ENCODE measurements at regions not wholly inside any gene's neighbourhood (a gene's known extent, or its start where the extent isn't known, plus 50 kb on each side); places are given as distances from the start of the nearest gene placed in this dataset.

DNA sequence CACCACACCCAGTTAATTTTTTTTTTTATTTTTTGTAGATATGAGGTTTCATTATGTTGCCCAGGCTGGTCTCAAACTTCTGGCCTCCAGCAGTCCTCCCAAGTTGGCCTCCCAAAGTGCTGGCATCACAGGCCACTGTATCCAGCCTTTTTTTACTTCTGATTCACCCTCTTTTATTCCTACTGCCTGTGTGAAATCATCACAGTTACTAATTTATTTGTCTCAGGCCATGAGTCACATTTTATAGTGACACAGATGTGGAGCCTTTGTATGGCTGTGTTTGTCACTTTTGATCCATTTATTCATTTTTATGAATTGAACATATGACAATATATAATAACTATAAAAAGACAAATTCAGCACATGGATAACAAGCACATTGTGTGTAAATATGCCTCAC lies 67.1 kb upstream of the SNX2 start:
- no peaks in the 10 kb centered on the region for H3K9me3 ChIP-seq (ENCODE audit: control insufficient read depth, low read depth, low read length)

DNA sequence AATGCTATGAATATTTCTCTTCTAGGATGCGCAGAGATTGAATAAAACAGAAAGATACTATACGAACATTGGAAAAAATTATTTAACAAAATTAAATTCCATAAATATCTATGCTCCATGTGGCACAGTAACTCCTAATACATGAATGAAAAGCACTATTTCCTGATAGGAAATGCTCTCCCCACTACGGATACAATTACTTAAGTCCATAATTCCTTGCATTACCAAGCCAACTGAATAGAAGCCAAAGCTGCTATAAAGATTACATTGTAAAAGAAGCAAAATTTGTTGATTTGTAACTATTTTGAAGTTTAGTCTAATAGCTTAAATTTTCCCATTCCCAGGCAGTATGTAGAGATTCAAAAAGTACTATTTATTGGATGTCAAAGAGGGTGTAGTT lies 61.8 kb upstream of the SNX2 start:
- no peaks in the 10 kb centered on the region for H4K20me1 ChIP-seq (ENCODE audit: control insufficient read depth, extremely low read depth, insufficient read depth, low read length)
- no peaks in the 10 kb centered on the region for H3K36me3 ChIP-seq (ENCODE audit: control insufficient read depth in 2 of 2, extremely low read depth in 1 of 2, insufficient read depth in 2 of 2, low read length in 2 of 2)
- no peak overlapping the region for H3K4me2 ChIP-seq (ENCODE audit: control insufficient read depth, extremely low read depth, insufficient read depth, low read depth, low read length)
- DNase-seq (ENCODE audit: low read depth, low spot score) (no peak), FAIRE-seq (no peak)
- no peak overlapping the region for H2AFZ ChIP-seq (ENCODE audit: control insufficient read depth, low read length)
- H3K27me3 ChIP-seq (ENCODE audit: control insufficient read depth, extremely low read depth, insufficient read depth, low read length) = no peaks in the 10 kb centered on the region
- no peaks in the 10 kb centered on the region for H3K79me2 ChIP-seq (ENCODE audit: control insufficient read depth, insufficient read depth, low read length)
- H3K9ac ChIP-seq (ENCODE audit: control insufficient read depth, extremely low read depth, insufficient read depth, low read length) = no peak overlapping the region
- dilution Hi-C loops (cut with MboI; ENCODE audit: extremely low pct_ligation_motif_present, low sequenced_read_pairs) = no loop called here
- H3K27ac ChIP-seq (ENCODE audit: control insufficient read depth, insufficient read depth, low read length) = no peak overlapping the region
- H3K9me1 ChIP-seq (ENCODE audit: control insufficient read depth, extremely low read depth, insufficient read depth, low read length) = no peaks in the 10 kb centered on the region
- no peaks in the 10 kb centered on the region for H3K9me3 ChIP-seq (ENCODE audit: control insufficient read depth, low read depth, low read length)
- no peaks in the 10 kb centered on the region for H3K4me1 ChIP-seq (ENCODE audit: control insufficient read depth, extremely low read depth, insufficient read depth, low read length)
- TF ChIP-seq EZH2 (IDR thresholded peaks at IDR 0.05; ENCODE audit: low read length) = no peak
- no peak for TF ChIP-seq CTCF (optimal IDR thresholded peaks at IDR 0.05 in 1 of 3, IDR thresholded peaks at IDR 0.05 in 1 of 3, conservative IDR thresholded peaks at IDR 0.05 in 1 of 3; ENCODE audit: extremely low read depth in 1 of 3, insufficient read depth in 2 of 3, low read length in 3 of 3)
- H3K4me3 ChIP-seq (ENCODE audit: control insufficient read depth in 2 of 3, extremely low read depth in 1 of 3, insufficient read depth in 2 of 3, low read depth in 1 of 3, low read length in 3 of 3) = no peak overlapping the region

More for the DNA sequence above, 67.1 kb upstream of the SNX2 start:
- H3K36me3 ChIP-seq (ENCODE audit: control insufficient read depth in 2 of 2, extremely low read depth in 1 of 2, insufficient read depth in 2 of 2, low read length in 2 of 2) = no peaks in the 10 kb centered on the region
- dilution Hi-C loops (cut with MboI; ENCODE audit: extremely low pct_ligation_motif_present, low sequenced_read_pairs) = no loop called here
- no peak overlapping the region for H3K9ac ChIP-seq (ENCODE audit: control insufficient read depth, extremely low read depth, insufficient read depth, low read length)
- no peaks in the 10 kb centered on the region for H3K27me3 ChIP-seq (ENCODE audit: control insufficient read depth, extremely low read depth, insufficient read depth, low read length)
- no peak overlapping the region for H3K4me2 ChIP-seq (ENCODE audit: control insufficient read depth, extremely low read depth, insufficient read depth, low read depth, low read length)
- DNase-seq (ENCODE audit: low read depth, low spot score) = no peak
- TF ChIP-seq CTCF (optimal IDR thresholded peaks at IDR 0.05 in 1 of 3, IDR thresholded peaks at IDR 0.05 in 1 of 3, conservative IDR thresholded peaks at IDR 0.05 in 1 of 3; ENCODE audit: extremely low read depth in 1 of 3, insufficient read depth in 2 of 3, low read length in 3 of 3) (no peak), EZH2 (IDR thresholded peaks at IDR 0.05; ENCODE audit: low read length) (no peak)
- no peaks in the 10 kb centered on the region for H3K9me1 ChIP-seq (ENCODE audit: control insufficient read depth, extremely low read depth, insufficient read depth, low read length)
- FAIRE-seq = no peak
- no peaks in the 10 kb centered on the region for H4K20me1 ChIP-seq (ENCODE audit: control insufficient read depth, extremely low read depth, insufficient read depth, low read length)
- no peaks in the 10 kb centered on the region for H3K79me2 ChIP-seq (ENCODE audit: control insufficient read depth, insufficient read depth, low read length)
- no peak overlapping the region for H3K27ac ChIP-seq (ENCODE audit: control insufficient read depth, insufficient read depth, low read length)
- no peaks in the 10 kb centered on the region for H3K4me1 ChIP-seq (ENCODE audit: control insufficient read depth, extremely low read depth, insufficient read depth, low read length)
- no peak overlapping the region for H2AFZ ChIP-seq (ENCODE audit: control insufficient read depth, low read length)
- no peak overlapping the region for H3K4me3 ChIP-seq (ENCODE audit: control insufficient read depth in 2 of 3, extremely low read depth in 1 of 3, insufficient read depth in 2 of 3, low read depth in 1 of 3, low read length in 3 of 3)
